Posterior vena cava (tissue), 2 donors: ENCODE measurements at regions not wholly inside any gene's neighbourhood (a gene's known extent, or its start where the extent isn't known, plus 50 kb on each side); places are given as distances from the start of the nearest gene placed in this dataset.

ENCODE experiments used
- DNase-seq: peaks from one replicate; pipeline ENCODE4 v3.0.0-alpha.2; 2020; ENCODE audit warnings: low spot score
- intact Hi-C, 2 donors: fragments of 100-400 bp; cut with DNase I; formaldehyde crosslinking; loops; one replicate each; pipeline versions ENCODE4 v1.14.1 to v1.14.2; 2022 to 2023
- donor health status: DM: yes; HTN: yes; CAD: no.
- donor health status: DM: yes; HTN: yes; CAD: no.

- peak; percentile 64 for DNase-seq
- intact Hi-C loops = no loop called here
Observed at GRCh38 chr3:194767446-194768207, 81.9 kb downstream of the FAM43A start.

GRCh38 chr3:194768586-194768985, 82.9 kb downstream of the FAM43A start:
- intact Hi-C loops = no loop called here
- DNase-seq = peak; percentile 72

GRCh38 chr3:194769020-194769643, 83.4 kb downstream of the FAM43A start:
- intact Hi-C loops = no loop called here

GRCh38 chr3:194772241-194773000, 86.7 kb downstream of the FAM43A start:
- intact Hi-C loops = no loop called here
- DNase-seq = peak; percentile 53

More at GRCh38 chr3:194769020-194769643, 83.4 kb downstream of the FAM43A start:
- peak; percentile 95 for DNase-seq

- intact Hi-C loops = no loop called here
- DNase-seq = peak; percentile 85
Observed at GRCh38 chr3:194773216-194773615, 87.5 kb downstream of the FAM43A start.

- DNase-seq = no peak
- intact Hi-C loops = no loop called here
Observed at GRCh38 chr3:194773771-194774455, 88.2 kb downstream of the FAM43A start.

GRCh38 chr3:194775266-194775665, 89.6 kb downstream of the FAM43A start:
- no peak for DNase-seq
- intact Hi-C loops = no loop called here

- no peak for DNase-seq
- intact Hi-C loops = no loop called here
Observed at GRCh38 chr3:194775731-194776130, 90.0 kb downstream of the FAM43A start.

GRCh38 chr3:194777729-194778128, 92.0 kb downstream of the FAM43A start:
- intact Hi-C loops = no loop called here

GRCh38 chr3:194779729-194780224, 94.1 kb downstream of the FAM43A start:
- DNase-seq = peak; percentile 62
- intact Hi-C loops = no loop called here

More at GRCh38 chr3:194777729-194778128, 92.0 kb downstream of the FAM43A start:
- no peak for DNase-seq

- intact Hi-C loops = no loop called here
- no peak for DNase-seq
Observed at GRCh38 chr3:194780706-194781105, 95.0 kb downstream of the FAM43A start.

- no peak for DNase-seq
- intact Hi-C loops = no loop called here
Observed at GRCh38 chr3:194781617-194782016, 95.9 kb downstream of the FAM43A start.

GRCh38 chr3:194782698-194783404, 97.2 kb downstream of the FAM43A start:
- no peak for DNase-seq
- intact Hi-C loops = no loop called here

GRCh38 chr3:194784361-194784760, 98.7 kb downstream of the FAM43A start:
- DNase-seq = no peak
- intact Hi-C loops = no loop called here

- intact Hi-C loops = no loop called here
- no peak for DNase-seq
Observed at GRCh38 chr3:194785315-194785714, 99.6 kb downstream of the FAM43A start.

- intact Hi-C loops = no loop called here
- DNase-seq = no peak
Observed at GRCh38 chr3:194787072-194787471, 101.4 kb downstream of the FAM43A start.

GRCh38 chr3:194787650-194788049, 102.0 kb downstream of the FAM43A start:
- intact Hi-C loops = no loop called here
- DNase-seq = no peak

- intact Hi-C loops = no loop called here
Observed at GRCh38 chr3:194792368-194792767, 106.7 kb downstream of the FAM43A start.

More at GRCh38 chr3:194792368-194792767, 106.7 kb downstream of the FAM43A start:
- DNase-seq = no peak
